GM12878 (cell line): ENCODE measurements at regions not wholly inside any gene's neighbourhood (a gene's known extent, or its start where the extent isn't known, plus 50 kb on each side); places are given as distances from the start of the nearest gene placed in this dataset.

Experiments used
- ATAC-seq: fragments of 200-7000 bp; cut with Tn5 transposase; 3 replicates; pipeline ENCODE4 v1.9.1; 2020; ENCODE audit warnings: mild to moderate bottlenecking, moderate library complexity
- BruUV-seq: library from RNA; stranded (reverse); fragments of 400-500 nt; replicated peaks from 2 replicates; lab custom pipeline; 2021; lab: Mats Ljungman, UMichigan
- CTCF ChIA-PET: fragments of 300-600 bp; sonication (Branson Sonifier 250); formaldehyde crosslinking; extraction: SDS; loops from one replicate; lab custom pipeline; 2021; ENCODE audit warnings: inconsistent platforms; lab: Yijun Ruan, JAX
- POLR2A ChIA-PET: fragments of 350-600 bp; formaldehyde crosslinking; extraction: SDS; loops from one replicate; lab custom pipeline; 2021; ENCODE audit warnings: inconsistent platforms; lab: Charles Lee
- RAD21 ChIA-PET: fragments of 300-600 bp; sonication (Branson Sonifier 250); formaldehyde crosslinking; loops from one replicate; lab custom pipeline; 2023; ENCODE audit warnings: antibody characterized with exemption; ENCODE audit not compliant: unreplicated experiment; lab: Charles Lee
- SMC1A ChIA-PET: fragments of 300-600 bp; sonication (Branson Sonifier 250); formaldehyde crosslinking; loops from one replicate; lab custom pipeline; 2023; ENCODE audit not compliant: unreplicated experiment, uncharacterized antibody; lab: Charles Lee
- DNase-seq: peaks from one replicate; pipeline ENCODE4 v3.0.0-alpha.2; 2011; ENCODE audit warnings: low read depth, low spot score
- FAIRE-seq: peaks from 3 replicates; lab custom pipeline; 2011; peaks lifted over from hg19 to GRCh38; lab: Jason Lieb, UNC
- H2AFZ ChIP-seq: 2 replicates; pipeline ENCODE4 v1.6.0; 2011; ENCODE audit warnings: low read depth, low read length, control low read depth; ENCODE audit not compliant: control insufficient read depth
- H3K27ac ChIP-seq: 2 replicates; pipeline ENCODE4 v1.5.1; 2011; ENCODE audit warnings: control low read depth; ENCODE audit not compliant: control insufficient read depth, insufficient read depth
- H3K27me3 ChIP-seq, 2 experiments: replicated peaks in 1 of 2; 2 replicates each; pipeline versions ENCODE4 v1.6.0 to v1.6.1; 2011; ENCODE audit warnings: low read length in 1 of 2; ENCODE audit not compliant: control insufficient read depth in 2 of 2, insufficient read depth in 2 of 2
- H3K36me3 ChIP-seq, 2 experiments: 2 replicates each; pipeline ENCODE4 v1.5.1; 2011; ENCODE audit warnings: low read length in 1 of 2; ENCODE audit not compliant: control insufficient read depth in 2 of 2, insufficient read depth in 2 of 2
- H3K4me1 ChIP-seq: 2 replicates; pipeline ENCODE4 v1.6.1; 2011; ENCODE audit warnings: mild to moderate bottlenecking, low read length, moderate library complexity, mixed read lengths; ENCODE audit not compliant: control insufficient read depth, insufficient read depth
- H3K4me2 ChIP-seq: 2 replicates; pipeline ENCODE4 v1.6.0; 2011; ENCODE audit warnings: control low read depth; ENCODE audit not compliant: control insufficient read depth, insufficient read depth
- H3K4me3 ChIP-seq: fragments of 200-600 bp; sonication (generic); 2 replicates; pipeline ENCODE4 v1.5.1; 2016
- H3K79me2 ChIP-seq: 2 replicates; pipeline ENCODE4 v1.6.0; 2011; ENCODE audit warnings: low read length; ENCODE audit not compliant: control insufficient read depth, insufficient read depth
- H3K9ac ChIP-seq: 2 replicates; pipeline ENCODE4 v1.8.0; 2011; ENCODE audit warnings: low read length, control low read depth, mixed read lengths; ENCODE audit not compliant: control insufficient read depth, insufficient read depth
- H3K9me3 ChIP-seq: replicated peaks from 3 replicates; pipeline ENCODE4 v1.5.1; 2011; ENCODE audit warnings: mild to moderate bottlenecking, low read length; ENCODE audit not compliant: control insufficient read depth, insufficient read depth
- H4K20me1 ChIP-seq: 2 replicates; pipeline ENCODE4 v1.6.0; 2011; ENCODE audit not compliant: control insufficient read depth, insufficient read depth
- ASH2L ChIP-seq: fragments of 300-600, 200-600 bp; sonication (generic); IDR thresholded peaks from 2 replicates; pipeline ENCODE4 v1.6.1; 2017; ENCODE audit warnings: low read depth, mild to moderate bottlenecking, borderline replicate concordance
- EZH2 ChIP-seq: IDR thresholded peaks from 2 replicates; pipeline ENCODE4 v1.6.1; 2012; ENCODE audit warnings: low read depth, mild to moderate bottlenecking, control low read depth, inconsistent platforms, low read length, borderline replicate concordance; ENCODE audit not compliant: control insufficient read depth
- IKZF2 ChIP-seq, 2 experiments: fragments of 450-650 bp; IDR thresholded peaks; 2 replicates each; pipeline ENCODE4 v1.6.1; 2017; ENCODE audit warnings: mild to moderate bottlenecking in 2 of 2, moderate library complexity in 2 of 2
- PKNOX1 ChIP-seq: fragments of 450-650 bp; IDR thresholded peaks from 2 replicates; pipeline ENCODE4 v1.6.1; 2016; ENCODE audit warnings: mild to moderate bottlenecking
- RBBP5 ChIP-seq: fragments of 200-600 bp; sonication (generic); conservative IDR thresholded peaks from 2 replicates; pipeline ENCODE4 v1.6.1; 2016
- SPI1 ChIP-seq: IDR thresholded peaks from 2 replicates; pipeline ENCODE4 v1.6.1; 2011; ENCODE audit warnings: low read depth, mild to moderate bottlenecking, low read length, moderate library complexity, borderline replicate concordance; ENCODE audit not compliant: insufficient read depth
- ZNF217 ChIP-seq: fragments of 450-650 bp; IDR thresholded peaks from 2 replicates; pipeline ENCODE4 v1.6.1; 2017; ENCODE audit warnings: antibody characterized with exemption, mild to moderate bottlenecking
- WGBS: methylation state at CpG from one replicate; pipeline ENCODE4 v1.1.6; 2016; ENCODE audit warnings: low lambda C conversion rate; ENCODE audit not compliant: insufficient replicate concordance, insufficient coverage; ENCODE audit errors: missing lambda C conversion rate; 5-methylcytosine and 5-hydroxymethylcytosine counted together
- in situ Hi-C: fragments of 300-500 bp; cut with MboI; formaldehyde crosslinking; loops from 9 replicates; pipeline ENCODE4 v1.14.3; 2018; ENCODE audit warnings: mixed read lengths
- intact Hi-C: fragments of 100-400 bp; cut with micrococcal nuclease; formaldehyde crosslinking; loops from one replicate; pipeline ENCODE4 v1.14.2; 2022; ENCODE audit not compliant: unreplicated experiment
- TF ChIP-seq, protein P1 (sequence below): fragments of 450-650 bp; IDR thresholded peaks from 2 replicates; pipeline ENCODE4 v1.6.1; 2017; ENCODE audit warnings: antibody characterized with exemption, mild to moderate bottlenecking, moderate library complexity
- TF ChIP-seq, protein P2 (sequence below): IDR thresholded peaks from 2 replicates; pipeline ENCODE4 v1.6.1; 2012; ENCODE audit warnings: mild to moderate bottlenecking, low read depth, low read length
- TF ChIP-seq, protein P3 (sequence below), 3 experiments: IDR thresholded peaks in 2 of 3; conservative IDR thresholded peaks in 1 of 3; 2 replicates each; pipeline ENCODE4 v1.5.1; 2011; ENCODE audit warnings: low read depth in 3 of 3, low read length in 3 of 3, mild to moderate bottlenecking in 3 of 3, control low read depth in 2 of 3, moderate library complexity in 2 of 3, inconsistent platforms in 1 of 3, mixed read lengths in 1 of 3; ENCODE audit not compliant: control insufficient read depth in 2 of 3, insufficient read depth in 1 of 3; ENCODE audit errors: extremely low read depth in 1 of 3

- TF ChIP-seq, protein P1, sequence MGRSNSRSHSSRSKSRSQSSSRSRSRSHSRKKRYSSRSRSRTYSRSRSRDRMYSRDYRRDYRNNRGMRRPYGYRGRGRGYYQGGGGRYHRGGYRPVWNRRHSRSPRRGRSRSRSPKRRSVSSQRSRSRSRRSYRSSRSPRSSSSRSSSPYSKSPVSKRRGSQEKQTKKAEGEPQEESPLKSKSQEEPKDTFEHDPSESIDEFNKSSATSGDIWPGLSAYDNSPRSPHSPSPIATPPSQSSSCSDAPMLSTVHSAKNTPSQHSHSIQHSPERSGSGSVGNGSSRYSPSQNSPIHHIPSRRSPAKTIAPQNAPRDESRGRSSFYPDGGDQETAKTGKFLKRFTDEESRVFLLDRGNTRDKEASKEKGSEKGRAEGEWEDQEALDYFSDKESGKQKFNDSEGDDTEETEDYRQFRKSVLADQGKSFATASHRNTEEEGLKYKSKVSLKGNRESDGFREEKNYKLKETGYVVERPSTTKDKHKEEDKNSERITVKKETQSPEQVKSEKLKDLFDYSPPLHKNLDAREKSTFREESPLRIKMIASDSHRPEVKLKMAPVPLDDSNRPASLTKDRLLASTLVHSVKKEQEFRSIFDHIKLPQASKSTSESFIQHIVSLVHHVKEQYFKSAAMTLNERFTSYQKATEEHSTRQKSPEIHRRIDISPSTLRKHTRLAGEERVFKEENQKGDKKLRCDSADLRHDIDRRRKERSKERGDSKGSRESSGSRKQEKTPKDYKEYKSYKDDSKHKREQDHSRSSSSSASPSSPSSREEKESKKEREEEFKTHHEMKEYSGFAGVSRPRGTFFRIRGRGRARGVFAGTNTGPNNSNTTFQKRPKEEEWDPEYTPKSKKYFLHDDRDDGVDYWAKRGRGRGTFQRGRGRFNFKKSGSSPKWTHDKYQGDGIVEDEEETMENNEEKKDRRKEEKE: no peak
- TF ChIP-seq RBBP5: no peak
- no peak for TF ChIP-seq IKZF2 (IDR thresholded peaks at IDR 0.05)
- no peak for TF ChIP-seq SPI1
- TF ChIP-seq PKNOX1: no peak
- TF ChIP-seq ASH2L: no peak
Measured at GRCh38 chr11:95296165-95296564, 65.2 kb upstream of the SESN3 start (continued).

- no peaks in the 10 kb centered on the region for H3K79me2 ChIP-seq
- in situ Hi-C loops: no loop called here
- FAIRE-seq (no peak), DNase-seq (no peak), ATAC-seq (no peak)
- RAD21 ChIA-PET: interaction anchor here (0.7 to 3.2 kb wide), 8 partner anchors 11 to 141 kb away, joined by 3 to 25 read pairs (median 5); partner anchors contain the start of gene SESN3
- intact Hi-C loops: loop anchor here (2.0 to 5.0 kb wide), 3 partner anchors 47 to 143 kb away; no protein-coding TSS in a partner anchor
- CTCF ChIA-PET: interaction anchor here (0.6 to 2.5 kb wide), 9 partner anchors 9 to 205 kb away, joined by 3 to 22 read pairs (median 4); partner anchors contain the start of gene SESN3
- H3K9ac ChIP-seq: no peak overlapping the region
- no peaks in the 10 kb centered on the region for H3K36me3 ChIP-seq
- no peak overlapping the region for H3K4me2 ChIP-seq
- no peak overlapping the region for H3K27ac ChIP-seq
- no peaks in the 10 kb centered on the region for H3K9me3 ChIP-seq
- BruUV-seq: no TSS peak
- H2AFZ ChIP-seq: no peak overlapping the region
- H4K20me1 ChIP-seq: no peaks in the 10 kb centered on the region
- H3K4me3 ChIP-seq: no peak overlapping the region
- 69% methylated on average over 8 of the region's 8 CpGs for WGBS
- POLR2A ChIA-PET: interaction anchor here (1.4 to 2.4 kb wide), 3 partner anchors 9 to 64 kb away, joined by 3 to 12 read pairs (median 9); partner anchors contain the start of gene SESN3
- peaks cover 15% of the 10 kb centered on the region; the same call in 1 of the 2 replicates for H3K4me1 ChIP-seq
- SMC1A ChIA-PET: interaction anchor here (0.8 to 3.7 kb wide), 17 partner anchors 9 to 420 kb away, joined by 3 to 30 read pairs (median 5); partner anchors contain the start of gene SESN3
- H3K27me3 ChIP-seq: no peaks in the 10 kb centered on the region; a peak in 4 of 4 replicates
- TF ChIP-seq, protein P2, sequence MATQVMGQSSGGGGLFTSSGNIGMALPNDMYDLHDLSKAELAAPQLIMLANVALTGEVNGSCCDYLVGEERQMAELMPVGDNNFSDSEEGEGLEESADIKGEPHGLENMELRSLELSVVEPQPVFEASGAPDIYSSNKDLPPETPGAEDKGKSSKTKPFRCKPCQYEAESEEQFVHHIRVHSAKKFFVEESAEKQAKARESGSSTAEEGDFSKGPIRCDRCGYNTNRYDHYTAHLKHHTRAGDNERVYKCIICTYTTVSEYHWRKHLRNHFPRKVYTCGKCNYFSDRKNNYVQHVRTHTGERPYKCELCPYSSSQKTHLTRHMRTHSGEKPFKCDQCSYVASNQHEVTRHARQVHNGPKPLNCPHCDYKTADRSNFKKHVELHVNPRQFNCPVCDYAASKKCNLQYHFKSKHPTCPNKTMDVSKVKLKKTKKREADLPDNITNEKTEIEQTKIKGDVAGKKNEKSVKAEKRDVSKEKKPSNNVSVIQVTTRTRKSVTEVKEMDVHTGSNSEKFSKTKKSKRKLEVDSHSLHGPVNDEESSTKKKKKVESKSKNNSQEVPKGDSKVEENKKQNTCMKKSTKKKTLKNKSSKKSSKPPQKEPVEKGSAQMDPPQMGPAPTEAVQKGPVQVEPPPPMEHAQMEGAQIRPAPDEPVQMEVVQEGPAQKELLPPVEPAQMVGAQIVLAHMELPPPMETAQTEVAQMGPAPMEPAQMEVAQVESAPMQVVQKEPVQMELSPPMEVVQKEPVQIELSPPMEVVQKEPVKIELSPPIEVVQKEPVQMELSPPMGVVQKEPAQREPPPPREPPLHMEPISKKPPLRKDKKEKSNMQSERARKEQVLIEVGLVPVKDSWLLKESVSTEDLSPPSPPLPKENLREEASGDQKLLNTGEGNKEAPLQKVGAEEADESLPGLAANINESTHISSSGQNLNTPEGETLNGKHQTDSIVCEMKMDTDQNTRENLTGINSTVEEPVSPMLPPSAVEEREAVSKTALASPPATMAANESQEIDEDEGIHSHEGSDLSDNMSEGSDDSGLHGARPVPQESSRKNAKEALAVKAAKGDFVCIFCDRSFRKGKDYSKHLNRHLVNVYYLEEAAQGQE: no peak
- TF ChIP-seq EZH2: no peak
- TF ChIP-seq, protein P3, sequence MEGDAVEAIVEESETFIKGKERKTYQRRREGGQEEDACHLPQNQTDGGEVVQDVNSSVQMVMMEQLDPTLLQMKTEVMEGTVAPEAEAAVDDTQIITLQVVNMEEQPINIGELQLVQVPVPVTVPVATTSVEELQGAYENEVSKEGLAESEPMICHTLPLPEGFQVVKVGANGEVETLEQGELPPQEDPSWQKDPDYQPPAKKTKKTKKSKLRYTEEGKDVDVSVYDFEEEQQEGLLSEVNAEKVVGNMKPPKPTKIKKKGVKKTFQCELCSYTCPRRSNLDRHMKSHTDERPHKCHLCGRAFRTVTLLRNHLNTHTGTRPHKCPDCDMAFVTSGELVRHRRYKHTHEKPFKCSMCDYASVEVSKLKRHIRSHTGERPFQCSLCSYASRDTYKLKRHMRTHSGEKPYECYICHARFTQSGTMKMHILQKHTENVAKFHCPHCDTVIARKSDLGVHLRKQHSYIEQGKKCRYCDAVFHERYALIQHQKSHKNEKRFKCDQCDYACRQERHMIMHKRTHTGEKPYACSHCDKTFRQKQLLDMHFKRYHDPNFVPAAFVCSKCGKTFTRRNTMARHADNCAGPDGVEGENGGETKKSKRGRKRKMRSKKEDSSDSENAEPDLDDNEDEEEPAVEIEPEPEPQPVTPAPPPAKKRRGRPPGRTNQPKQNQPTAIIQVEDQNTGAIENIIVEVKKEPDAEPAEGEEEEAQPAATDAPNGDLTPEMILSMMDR (IDR thresholded peaks at IDR 0.05 in 2 of 3, conservative IDR thresholded peaks at IDR 0.05 in 1 of 3; ENCODE audit: control insufficient read depth in 2 of 3, extremely low read depth in 1 of 3, insufficient read depth in 1 of 3, low read depth in 3 of 3, low read length in 3 of 3): no peak
- no peak for TF ChIP-seq ZNF217
- TF ChIP-seq ASH2L: no peak
Measured at GRCh38 chr11:95295382-95296149, 64.6 kb upstream of the SESN3 start.
